Loucy (cell line): ENCODE measurements at regions not wholly inside any gene's neighbourhood (a gene's known extent, or its start where the extent isn't known, plus 50 kb on each side); places are given as distances from the start of the nearest gene placed in this dataset.
"Not testable (repeated sequence)": the region's sequence is repeated elsewhere in the genome, so short reads cannot be mapped to it uniquely, and the experiment has no call there.

Experiments
- H2AFZ ChIP-seq: fragments of 200-600 bp; sonication (generic); 2 replicates; pipeline ENCODE4 v1.6.0; 2016; ENCODE audit warnings: antibody characterized with exemption, mild to moderate bottlenecking, low read length, moderate library complexity
- H3F3A ChIP-seq: fragments of 200-600 bp; 2 replicates; pipeline ENCODE4 v1.6.0; 2016; ENCODE audit warnings: antibody characterized with exemption, low read depth, mild to moderate bottlenecking
- H3K27me3 ChIP-seq: fragments of 200-600 bp; sonication (generic); 2 replicates; pipeline ENCODE4 v1.6.1; 2014; ENCODE audit warnings: low read length, mild to moderate bottlenecking; ENCODE audit not compliant: insufficient read depth, poor library complexity, severe bottlenecking
- H3K36me3 ChIP-seq: fragments of 200-600 bp; sonication (generic); 2 replicates; pipeline ENCODE4 v1.6.1; 2016; ENCODE audit warnings: low read length; ENCODE audit not compliant: insufficient read depth
- H3K4me1 ChIP-seq: fragments of 200-600 bp; sonication (generic); 2 replicates; pipeline ENCODE4 v1.5.1; 2014; ENCODE audit warnings: low read length, mild to moderate bottlenecking; ENCODE audit not compliant: insufficient read depth, poor library complexity, severe bottlenecking
- H3K4me2 ChIP-seq: fragments of 200-600 bp; sonication (generic); 2 replicates; pipeline ENCODE4 v1.6.0; 2014; ENCODE audit warnings: antibody characterized with exemption, low read length, low read depth, mild to moderate bottlenecking; ENCODE audit not compliant: poor library complexity, severe bottlenecking
- H3K4me3 ChIP-seq: fragments of 200-600 bp; sonication (generic); 2 replicates; pipeline ENCODE4 v1.5.1; 2014; ENCODE audit warnings: low read length, mild to moderate bottlenecking, mixed read lengths; ENCODE audit not compliant: poor library complexity, severe bottlenecking
- H3K79me2 ChIP-seq: fragments of 200-600 bp; sonication (generic); 2 replicates; pipeline ENCODE4 v1.6.1; 2014; ENCODE audit warnings: low read length; ENCODE audit not compliant: insufficient read depth
- H3K9ac ChIP-seq: fragments of 200-600 bp; sonication (generic); 2 replicates; pipeline ENCODE4 v1.6.0; 2014; ENCODE audit warnings: mild to moderate bottlenecking, low read depth, low read length, moderate library complexity; ENCODE audit not compliant: poor library complexity, severe bottlenecking
- H3K9me2 ChIP-seq: fragments of 200-600 bp; sonication (generic); replicated peaks from 2 replicates; pipeline ENCODE4 v1.6.1; 2016; ENCODE audit warnings: low read depth, low read length, mixed read lengths
- H3K9me3 ChIP-seq: fragments of 200-600 bp; sonication (generic); 2 replicates; pipeline ENCODE4 v1.6.1; 2014; ENCODE audit warnings: mild to moderate bottlenecking, antibody characterized with exemption, low read length, low read depth; ENCODE audit not compliant: insufficient read depth
- H4K20me1 ChIP-seq: fragments of 200-600 bp; sonication (generic); 2 replicates; pipeline ENCODE4 v1.6.0; 2014; ENCODE audit warnings: antibody characterized with exemption, low read length, mild to moderate bottlenecking; ENCODE audit not compliant: insufficient read depth, poor library complexity, severe bottlenecking
- CTCF ChIP-seq: fragments of 200-600 bp; sonication (generic); conservative IDR thresholded peaks from 2 replicates; pipeline ENCODE4 v1.5.1; 2014; ENCODE audit warnings: mild to moderate bottlenecking, antibody characterized with exemption, low read length
- EZH2phosphoT487 ChIP-seq: fragments of 200-600 bp; IDR thresholded peaks from 2 replicates; pipeline ENCODE4 v1.6.1; 2018; ENCODE audit warnings: antibody characterized with exemption, mild to moderate bottlenecking, moderate library complexity, borderline replicate concordance

- no peaks in the 10 kb centered on the region for H3K27me3 ChIP-seq
- H3K9me2 ChIP-seq = no peaks in the 10 kb centered on the region
- no peak overlapping the region for H3K9ac ChIP-seq
- no peaks in the 10 kb centered on the region for H4K20me1 ChIP-seq
- no peak overlapping the region for H2AFZ ChIP-seq
- H3K79me2 ChIP-seq = no peaks in the 10 kb centered on the region
- peaks cover 5% of the 10 kb centered on the region for H3K4me1 ChIP-seq
- H3K36me3 ChIP-seq = no peaks in the 10 kb centered on the region
- no peak for TF ChIP-seq CTCF
- TF ChIP-seq EZH2phosphoT487 = no peak
- no peak overlapping the region for H3K4me2 ChIP-seq
- no peak overlapping the region for H3K4me3 ChIP-seq
- H3F3A ChIP-seq = no peaks in the 10 kb centered on the region
- no peaks in the 10 kb centered on the region for H3K9me3 ChIP-seq
These were observed 192.4 kb upstream of the ARPP21 start for GRCh38 chr3:35446896-35447295.

- Histone ChIP-seq H3K4me2 (no peak overlapping the region), H3K9ac (no peak overlapping the region), H3K79me2 (no peaks in the 10 kb centered on the region), H2AFZ (no peak overlapping the region), H3F3A (no peaks in the 10 kb centered on the region), H3K36me3 (no peaks in the 10 kb centered on the region), H3K9me2 (no peaks in the 10 kb centered on the region), H3K4me3 (no peak overlapping the region), H3K9me3 (no peaks in the 10 kb centered on the region), H3K27me3 (no peaks in the 10 kb centered on the region), H3K4me1 (peaks cover 5% of the 10 kb centered on the region), H4K20me1 (no peaks in the 10 kb centered on the region)
- TF ChIP-seq EZH2phosphoT487 (no peak), CTCF (no peak)
These were observed 191.2 kb upstream of the ARPP21 start for GRCh38 chr3:35448121-35448520.

- Histone ChIP-seq H3K36me3 (no peaks in the 10 kb centered on the region), H3K4me2 (no peak overlapping the region), H3K9me3 (no peaks in the 10 kb centered on the region; the same call in 1 of the 2 replicates), H3K27me3 (no peaks in the 10 kb centered on the region), H3K9ac (no peak overlapping the region), H2AFZ (no peak overlapping the region), H3K4me3 (no peak overlapping the region), H3K4me1 (peaks cover 5% of the 10 kb centered on the region), H3K9me2 (no peaks in the 10 kb centered on the region), H4K20me1 (no peaks in the 10 kb centered on the region), H3F3A (no peaks in the 10 kb centered on the region), H3K79me2 (no peaks in the 10 kb centered on the region)
- no peak for TF ChIP-seq EZH2phosphoT487
- no peak for TF ChIP-seq CTCF
These were observed 190.6 kb upstream of the ARPP21 start for GRCh38 chr3:35448681-35449080.

GRCh38 chr3:35454819-35455218 lies 184.5 kb upstream of the ARPP21 start:
- H3K27me3 ChIP-seq, H4K20me1 ChIP-seq, H3K4me2 ChIP-seq, H3K9ac ChIP-seq, H3K9me3 ChIP-seq, H3K9me2 ChIP-seq, H3K4me3 ChIP-seq, H2AFZ ChIP-seq, H3K36me3 ChIP-seq, H3K4me1 ChIP-seq, H3F3A ChIP-seq, H3K79me2 ChIP-seq: not testable (repeated sequence)
